A549 (cell line): ENCODE measurements at regions not wholly inside any gene's neighbourhood (a gene's known extent, or its start where the extent isn't known, plus 50 kb on each side); places are given as distances from the start of the nearest gene placed in this dataset.

Experiments
- ATAC-seq, 2 experiments: fragments of 200-7000 bp in 1 of 2; fragments of >200 bp in 1 of 2; cut with Nextera tagmentation in 1 of 2; cut with Tn5 transposase in 1 of 2; 3 replicates each; pipeline versions ENCODE4 v1.8.0 to v1.9.1; 2018 to 2020; ENCODE audit warnings: mild to moderate bottlenecking in 1 of 2, moderate library complexity in 1 of 2
- CTCF ChIA-PET: fragments of 300-600 bp; sonication (Branson Sonifier 250); formaldehyde crosslinking; extraction: SDS; loops from one replicate; lab custom pipeline; 2021; ENCODE audit warnings: antibody characterized with exemption, inconsistent platforms; lab: Yijun Ruan, JAX
- POLR2A ChIA-PET: fragments of 350-600 bp; formaldehyde crosslinking; extraction: SDS; loops from one replicate; lab custom pipeline; 2021; ENCODE audit warnings: antibody characterized with exemption, inconsistent platforms; lab: Yijun Ruan, JAX
- DNase-seq, 2 experiments: peaks; one replicate each; pipeline versions ENCODE4 v3.0.0 to v3.0.0-alpha.2; 2011 to 2016; ENCODE audit warnings: low read depth in 1 of 2, low spot score in 1 of 2
- FAIRE-seq: peaks from 2 replicates; lab custom pipeline; 2011; peaks lifted over from hg19 to GRCh38; lab: Jason Lieb, UNC
- H3K27ac ChIP-seq, 2 experiments: fragments of >200 bp; sonication (Bioruptor Twin); formaldehyde crosslinking; 3 replicates each; pipeline ENCODE4 v1.5.1; 2016 to 2017
- H3K4me1 ChIP-seq: fragments of >200 bp; sonication (Bioruptor Twin); formaldehyde crosslinking; 3 replicates; pipeline ENCODE4 v1.6.1; 2016
- H3K4me2 ChIP-seq: fragments of >200 bp; sonication (Bioruptor Twin); formaldehyde crosslinking; 3 replicates; pipeline ENCODE4 v1.6.1; 2016
- H3K4me3 ChIP-seq: fragments of >200 bp; sonication (Bioruptor Twin); formaldehyde crosslinking; 3 replicates; pipeline ENCODE4 v1.5.1; 2016
- H3K9me3 ChIP-seq: fragments of >200 bp; sonication (Bioruptor Twin); formaldehyde crosslinking; 3 replicates; pipeline ENCODE4 v1.6.1; 2016
- BHLHE40 ChIP-seq: IDR thresholded peaks from 2 replicates; pipeline ENCODE4 v1.6.1; 2012; ENCODE audit warnings: low read depth, low read length, inconsistent platforms
- CBX2 ChIP-seq: fragments of 200-600 bp; sonication (generic); IDR thresholded peaks from 2 replicates; pipeline ENCODE4 v1.6.1; 2016; ENCODE audit warnings: low read depth, mild to moderate bottlenecking, borderline replicate concordance
- CBX8 ChIP-seq: fragments of 200-600 bp; sonication (generic); IDR thresholded peaks from 2 replicates; pipeline ENCODE4 v1.6.1; 2016
- CHD2 ChIP-seq: fragments of 150-350 bp; IDR thresholded peaks from 2 replicates; pipeline ENCODE4 v1.6.1; 2014; ENCODE audit warnings: low read length; ENCODE audit not compliant: partially characterized antibody
- CHD4 ChIP-seq: fragments of 200-600 bp; sonication (generic); IDR thresholded peaks from 2 replicates; pipeline ENCODE4 v1.6.1; 2016; ENCODE audit warnings: antibody characterized with exemption, mild to moderate bottlenecking, borderline replicate concordance
- CTCF ChIP-seq: fragments of >200 bp; sonication (Bioruptor Twin); formaldehyde crosslinking; IDR thresholded peaks from 3 replicates; pipeline ENCODE4 v1.5.1; 2016
- ESRRA ChIP-seq: fragments of 150-350 bp; IDR thresholded peaks from 2 replicates; pipeline ENCODE4 v1.6.1; 2014; ENCODE audit warnings: mild to moderate bottlenecking, low read length, borderline replicate concordance
- FOXS1 ChIP-seq: fragments of 250-450 bp; sonication (Bioruptor Pico); IDR thresholded peaks from 2 replicates; pipeline ENCODE4 v1.5.0; 2020; ENCODE audit warnings: mild to moderate bottlenecking, moderate library complexity
- GATA3 ChIP-seq: IDR thresholded peaks from 2 replicates; pipeline ENCODE4 v1.6.1; 2012; ENCODE audit warnings: borderline replicate concordance
- HEYL ChIP-seq: fragments of 250-450 bp; sonication (Bioruptor Pico); IDR thresholded peaks from 2 replicates; pipeline ENCODE4 v1.8.0; 2021; ENCODE audit warnings: mild to moderate bottlenecking, moderate library complexity
- HMGXB4 ChIP-seq: fragments of 250-450 bp; sonication (Bioruptor Pico); IDR thresholded peaks from 2 replicates; pipeline ENCODE4 v1.5.0; 2021; ENCODE audit warnings: mild to moderate bottlenecking, moderate library complexity, borderline replicate concordance
- HOXA7 ChIP-seq: fragments of 250-450 bp; sonication (Bioruptor Pico); IDR thresholded peaks from 2 replicates; pipeline ENCODE4 v1.5.0; 2020; ENCODE audit warnings: mild to moderate bottlenecking, moderate library complexity
- JUN ChIP-seq, 2 experiments: fragments of >200 bp; sonication (Bioruptor Twin); formaldehyde crosslinking; IDR thresholded peaks; 2 replicates in 1 of 2; 3 replicates in 1 of 2; pipeline ENCODE4 v1.6.1; 2016 to 2017
- KDM1A ChIP-seq: fragments of 200-600 bp; sonication (generic); IDR thresholded peaks from 2 replicates; pipeline ENCODE4 v1.6.1; 2016; ENCODE audit warnings: low read depth, mild to moderate bottlenecking
- KDM5A ChIP-seq: fragments of 200-600 bp; sonication (generic); IDR thresholded peaks from 2 replicates; pipeline ENCODE4 v1.6.1; 2016; ENCODE audit warnings: antibody characterized with exemption, mild to moderate bottlenecking
- MAFK ChIP-seq: fragments of 450-650 bp; IDR thresholded peaks from 2 replicates; pipeline ENCODE4 v1.6.1; 2014; ENCODE audit not compliant: partially characterized antibody
- MAZ ChIP-seq: fragments of 150-350 bp; IDR thresholded peaks from 2 replicates; pipeline ENCODE4 v1.6.1; 2014; ENCODE audit warnings: antibody characterized with exemption, low read depth, low read length, borderline replicate concordance
- MYC ChIP-seq: IDR thresholded peaks from 2 replicates; pipeline ENCODE4 v1.6.1; 2012; ENCODE audit warnings: mild to moderate bottlenecking, inconsistent platforms, low read length, improper control_type of control experiment, borderline replicate concordance
- NFE2L2 ChIP-seq: fragments of 150-350 bp; conservative IDR thresholded peaks from 2 replicates; pipeline ENCODE4 v1.6.1; 2014; ENCODE audit warnings: low read length
- RCOR1 ChIP-seq: fragments of 150-350 bp; IDR thresholded peaks from 2 replicates; pipeline ENCODE4 v1.6.1; 2014; ENCODE audit warnings: antibody characterized with exemption, low read length, low read depth
- RNF2 ChIP-seq: fragments of 200-600 bp; sonication (generic); IDR thresholded peaks from 2 replicates; pipeline ENCODE4 v1.6.1; 2016; ENCODE audit warnings: low read depth, mild to moderate bottlenecking, antibody characterized with exemption, moderate library complexity, borderline replicate concordance
- SREBF2 ChIP-seq: fragments of 450-650 bp; IDR thresholded peaks from 2 replicates; pipeline ENCODE4 v1.6.1; 2014; ENCODE audit warnings: mild to moderate bottlenecking, moderate library complexity
- TP53 ChIP-seq: fragments of 250-450 bp; sonication (Bioruptor Pico); IDR thresholded peaks from 2 replicates; pipeline ENCODE4 v1.5.0; 2021; ENCODE audit warnings: mild to moderate bottlenecking, moderate library complexity
- WGBS: methylation state at CpG from one replicate; pipeline ENCODE4 v1.1.6; 2017; ENCODE audit errors: missing lambda C conversion rate; 5-methylcytosine and 5-hydroxymethylcytosine counted together
- TF ChIP-seq, protein P1 (sequence below): IDR thresholded peaks from 2 replicates; pipeline ENCODE4 v1.6.1; 2012

DNA sequence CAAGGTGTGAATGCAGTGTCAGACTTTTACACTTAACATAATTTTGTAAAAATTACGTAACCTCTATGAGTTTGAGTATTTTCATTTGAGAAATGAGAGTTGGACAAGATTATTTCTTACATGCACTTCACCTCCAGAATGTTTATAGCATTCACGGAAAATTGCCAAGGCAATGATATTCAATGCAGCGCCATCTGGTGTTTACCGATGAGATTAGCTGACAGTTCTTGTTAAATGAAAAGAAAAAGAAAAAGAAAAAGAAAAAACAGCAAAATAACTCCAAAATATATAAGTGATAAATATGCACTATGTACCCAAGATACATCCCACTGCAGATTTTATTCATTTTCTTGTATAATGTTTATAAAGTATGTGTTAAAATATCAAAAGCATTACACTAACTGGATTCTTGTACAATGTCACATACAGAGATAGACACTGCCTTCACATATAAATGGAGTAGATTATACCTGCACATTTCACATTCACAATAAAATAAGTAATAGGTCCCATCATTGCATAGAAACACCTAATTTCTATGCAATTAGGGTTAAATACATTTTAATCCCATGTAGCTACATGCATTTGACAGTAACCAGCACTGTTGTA, 976.3 kb upstream of the FAT3 start (continued):
- TF ChIP-seq HEYL (CRISPR knock-in tag) (no peak), HOXA7 (CRISPR knock-in tag) (no peak), MAZ (no peak), CTCF (peak; percentile 75)

DNA sequence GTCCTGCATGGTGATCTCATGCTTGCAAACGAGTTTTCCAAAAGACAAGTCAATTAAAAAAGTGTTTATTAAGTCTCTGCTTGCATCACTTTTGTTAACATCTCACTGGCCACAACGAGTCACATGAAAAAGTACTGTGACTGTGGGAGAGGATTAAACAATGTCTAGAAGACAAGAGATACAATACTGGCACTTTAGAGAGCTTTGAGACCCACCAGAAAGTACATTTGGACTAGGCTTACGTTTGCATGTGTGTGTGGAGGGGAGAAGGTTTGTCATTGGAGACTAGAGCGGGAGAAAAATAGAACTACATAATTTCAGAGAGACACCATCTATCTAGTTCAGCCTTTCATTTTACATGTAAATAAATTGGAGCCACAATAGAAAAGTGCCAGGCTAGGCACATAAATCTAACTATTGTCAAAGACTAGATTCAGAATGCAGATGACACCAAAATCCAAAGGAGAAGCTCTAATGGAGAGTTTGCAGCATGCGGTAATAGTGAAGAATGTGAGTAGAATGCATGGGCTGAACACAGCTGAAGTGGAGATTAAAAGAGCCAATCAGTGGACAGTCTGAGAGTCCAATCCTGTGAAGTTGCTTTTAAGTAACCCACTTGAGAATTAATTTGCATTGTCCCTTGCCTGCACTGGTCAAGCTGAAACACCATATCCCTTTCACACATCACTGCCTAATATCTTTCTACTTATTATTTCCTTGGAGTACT, 977.4 kb upstream of the FAT3 start:
- FAIRE-seq (no peak), ATAC-seq (no peak), DNase-seq (no peak)
- Histone ChIP-seq H3K4me2 (no peak overlapping the region), H3K4me3 (no peak overlapping the region), H3K4me1 (peaks cover 6% of the 10 kb centered on the region; the same call in 2 of the 3 replicates), H3K27ac (no peak overlapping the region), H3K9me3 (no peaks in the 10 kb centered on the region)
- ChIA-PET POLR2A (no interaction called here), CTCF (interaction anchor here (0.6 to 2.3 kb wide), 6 partner anchors 8 to 722 kb away, joined by 3 to 10 read pairs (median 4); no protein-coding TSS in a partner anchor)
- TF ChIP-seq CBX2 (no peak), CBX8 (no peak), RCOR1 (no peak), KDM1A (no peak), BHLHE40 (no peak), HMGXB4 (CRISPR knock-in tag) (no peak), FOXS1 (CRISPR knock-in tag) (no peak), KDM5A (no peak), CHD2 (no peak), JUN (IDR thresholded peaks at IDR 0.05) (no peak), SREBF2 (no peak)
- 57% methylated on average over 5 of the region's 5 CpGs for WGBS

- WGBS: 82% methylated on average over 4 of the region's 4 CpGs
- no peak overlapping the region for H3K27ac ChIP-seq
- ChIA-PET POLR2A (no interaction called here), CTCF (no interaction called here)
- TF ChIP-seq KDM5A: no peak
- no peak for TF ChIP-seq CHD4
- TF ChIP-seq, protein P1, sequence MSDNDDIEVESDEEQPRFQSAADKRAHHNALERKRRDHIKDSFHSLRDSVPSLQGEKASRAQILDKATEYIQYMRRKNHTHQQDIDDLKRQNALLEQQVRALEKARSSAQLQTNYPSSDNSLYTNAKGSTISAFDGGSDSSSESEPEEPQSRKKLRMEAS: no peak
- no peak for TF ChIP-seq HEYL (CRISPR knock-in tag)
- TF ChIP-seq NFE2L2: no peak
- no peak for TF ChIP-seq MAFK
- TF ChIP-seq ESRRA: no peak
- TF ChIP-seq SREBF2: no peak
- no peak for TF ChIP-seq BHLHE40
- TF ChIP-seq RNF2: no peak
- no peak for TF ChIP-seq GATA3
- no peak for TF ChIP-seq TP53 (CRISPR knock-in tag)
- TF ChIP-seq MYC: no peak
- ATAC-seq: no peak
- H3K4me2 ChIP-seq: no peak overlapping the region
- no peak for FAIRE-seq
- H3K4me1 ChIP-seq: peaks cover 6% of the 10 kb centered on the region; the same call in 2 of the 3 replicates
- DNase-seq: no peak
- H3K9me3 ChIP-seq: no peaks in the 10 kb centered on the region
- no peak overlapping the region for H3K4me3 ChIP-seq
Observed at GRCh38 chr11:91244912-91245311, 979.7 kb upstream of the FAT3 start.
